ENCODE measurements at regions not wholly inside any gene's neighbourhood (a gene's known extent, or its start where the extent isn't known, plus 50 kb on each side); places are given as distances from the start of the nearest gene placed in this dataset.

- H3K4me3 ChIP-seq (replicated peaks; ENCODE audit: insufficient read depth, low read length) = no peak overlapping the region
- no peaks in the 10 kb centered on the region for H3K27me3 ChIP-seq (ENCODE audit: insufficient read depth, poor library complexity, severe bottlenecking)
- TF ChIP-seq SPI1 (IDR thresholded peaks at IDR 0.05; ENCODE audit: borderline replicate concordance, low read depth) (no peak), GABPA (IDR thresholded peaks at IDR 0.05; ENCODE audit: low read depth) (no peak), CTCF (IDR thresholded peaks at IDR 0.05; ENCODE audit: insufficient read depth, low read length) (no peak), POLR2AphosphoS5 (IDR thresholded peaks at IDR 0.05; ENCODE audit: low read depth) (no peak)
- TF ChIP-seq, protein P1, sequence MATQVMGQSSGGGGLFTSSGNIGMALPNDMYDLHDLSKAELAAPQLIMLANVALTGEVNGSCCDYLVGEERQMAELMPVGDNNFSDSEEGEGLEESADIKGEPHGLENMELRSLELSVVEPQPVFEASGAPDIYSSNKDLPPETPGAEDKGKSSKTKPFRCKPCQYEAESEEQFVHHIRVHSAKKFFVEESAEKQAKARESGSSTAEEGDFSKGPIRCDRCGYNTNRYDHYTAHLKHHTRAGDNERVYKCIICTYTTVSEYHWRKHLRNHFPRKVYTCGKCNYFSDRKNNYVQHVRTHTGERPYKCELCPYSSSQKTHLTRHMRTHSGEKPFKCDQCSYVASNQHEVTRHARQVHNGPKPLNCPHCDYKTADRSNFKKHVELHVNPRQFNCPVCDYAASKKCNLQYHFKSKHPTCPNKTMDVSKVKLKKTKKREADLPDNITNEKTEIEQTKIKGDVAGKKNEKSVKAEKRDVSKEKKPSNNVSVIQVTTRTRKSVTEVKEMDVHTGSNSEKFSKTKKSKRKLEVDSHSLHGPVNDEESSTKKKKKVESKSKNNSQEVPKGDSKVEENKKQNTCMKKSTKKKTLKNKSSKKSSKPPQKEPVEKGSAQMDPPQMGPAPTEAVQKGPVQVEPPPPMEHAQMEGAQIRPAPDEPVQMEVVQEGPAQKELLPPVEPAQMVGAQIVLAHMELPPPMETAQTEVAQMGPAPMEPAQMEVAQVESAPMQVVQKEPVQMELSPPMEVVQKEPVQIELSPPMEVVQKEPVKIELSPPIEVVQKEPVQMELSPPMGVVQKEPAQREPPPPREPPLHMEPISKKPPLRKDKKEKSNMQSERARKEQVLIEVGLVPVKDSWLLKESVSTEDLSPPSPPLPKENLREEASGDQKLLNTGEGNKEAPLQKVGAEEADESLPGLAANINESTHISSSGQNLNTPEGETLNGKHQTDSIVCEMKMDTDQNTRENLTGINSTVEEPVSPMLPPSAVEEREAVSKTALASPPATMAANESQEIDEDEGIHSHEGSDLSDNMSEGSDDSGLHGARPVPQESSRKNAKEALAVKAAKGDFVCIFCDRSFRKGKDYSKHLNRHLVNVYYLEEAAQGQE (IDR thresholded peaks at IDR 0.05; ENCODE audit: insufficient replicate concordance, low read depth) = no peak
- H3K27ac ChIP-seq (replicated peaks) = no peak overlapping the region
- DNase-seq (ENCODE audit: low read depth in 1 of 2, low spot score in 1 of 2) = no peak
These were observed 118.6 kb upstream of the DOK5 start for GRCh38 chr20:54356801-54357200.

- H3K4me3 ChIP-seq (replicated peaks; ENCODE audit: insufficient read depth, low read length) = no peak overlapping the region
- no peaks in the 10 kb centered on the region for H3K27me3 ChIP-seq (ENCODE audit: insufficient read depth, poor library complexity, severe bottlenecking)
- no peak for DNase-seq (ENCODE audit: low read depth in 1 of 2, low spot score in 1 of 2)
- H3K27ac ChIP-seq (replicated peaks) = no peak overlapping the region
- TF ChIP-seq POLR2AphosphoS5 (IDR thresholded peaks at IDR 0.05; ENCODE audit: low read depth) (no peak), GABPA (IDR thresholded peaks at IDR 0.05; ENCODE audit: low read depth) (no peak), SPI1 (IDR thresholded peaks at IDR 0.05; ENCODE audit: borderline replicate concordance, low read depth) (no peak), CTCF (IDR thresholded peaks at IDR 0.05; ENCODE audit: insufficient read depth, low read length) (no peak)
- TF ChIP-seq, protein P1 (IDR thresholded peaks at IDR 0.05; ENCODE audit: insufficient replicate concordance, low read depth) = no peak
These were observed 113.9 kb upstream of the DOK5 start for GRCh38 chr20:54361475-54361874.

- H3K27me3 ChIP-seq (ENCODE audit: insufficient read depth, poor library complexity, severe bottlenecking) = no peaks in the 10 kb centered on the region
- TF ChIP-seq GABPA (IDR thresholded peaks at IDR 0.05; ENCODE audit: low read depth) (no peak), SPI1 (IDR thresholded peaks at IDR 0.05; ENCODE audit: borderline replicate concordance, low read depth) (no peak), CTCF (IDR thresholded peaks at IDR 0.05; ENCODE audit: insufficient read depth, low read length) (no peak), POLR2AphosphoS5 (IDR thresholded peaks at IDR 0.05; ENCODE audit: low read depth) (no peak)
- TF ChIP-seq, protein P1 (IDR thresholded peaks at IDR 0.05; ENCODE audit: insufficient replicate concordance, low read depth) = no peak
- DNase-seq (ENCODE audit: low read depth in 1 of 2, low spot score in 1 of 2) = no peak
- no peak overlapping the region for H3K27ac ChIP-seq (replicated peaks)
- no peak overlapping the region for H3K4me3 ChIP-seq (replicated peaks; ENCODE audit: insufficient read depth, low read length)
These were observed 113.1 kb upstream of the DOK5 start for GRCh38 chr20:54362283-54362682.

Measured in HL-60 (cell line).